Activated effector memory CD4-positive, alpha-beta T cell treated with anti-CD3 and anti-CD28 coated beads, Interleukin-2, amount 50 U/mL, for 16 hours (primary cell): ENCODE measurements at regions not wholly inside any gene's neighbourhood (a gene's known extent, or its start where the extent isn't known, plus 50 kb on each side); places are given as distances from the start of the nearest gene placed in this dataset.

Experiments
- DNase-seq: peaks from one replicate; pipeline ENCODE4 v3.0.0-alpha.2; 2020

DNA sequence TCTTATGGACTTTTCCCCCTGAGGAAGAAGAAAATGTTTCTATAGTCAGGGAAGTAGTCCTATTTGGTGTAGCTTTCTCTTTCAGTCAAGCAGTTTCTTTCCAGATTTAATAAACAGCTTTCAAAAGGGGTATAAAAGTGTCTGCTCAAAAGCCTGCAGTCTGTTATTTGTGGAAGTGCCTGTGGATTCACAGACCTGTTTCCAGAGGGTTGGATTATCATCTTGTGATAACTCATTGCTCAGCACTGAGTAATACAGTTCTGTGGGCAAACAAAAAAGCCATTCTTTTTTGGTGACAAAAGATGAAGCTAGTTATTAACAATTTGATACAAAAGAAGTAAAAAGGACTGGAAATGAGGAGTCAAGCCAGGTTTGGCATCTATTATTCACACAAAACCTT is 358.2 kb upstream of the ID4 start:
- DNase-seq = no peak

DNA sequence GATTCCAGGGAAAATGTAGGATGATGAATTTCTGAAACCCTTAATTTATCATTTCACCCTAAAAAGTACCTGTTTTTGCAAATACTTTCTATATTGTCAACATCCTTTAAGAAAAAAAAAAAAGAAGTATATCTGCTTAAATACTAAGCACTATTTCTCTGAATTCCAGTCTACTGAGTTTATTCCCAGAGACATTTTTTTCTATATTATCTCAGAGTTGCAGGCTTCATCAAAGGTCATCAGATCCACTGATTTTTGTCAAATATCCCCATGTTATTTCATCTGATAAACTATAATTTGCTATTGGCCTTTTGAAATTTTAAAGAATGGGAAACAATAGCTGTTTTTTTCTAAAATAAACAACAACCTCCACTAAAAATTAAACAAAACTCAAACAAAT is 357.6 kb upstream of the ID4 start:
- no peak for DNase-seq

DNA sequence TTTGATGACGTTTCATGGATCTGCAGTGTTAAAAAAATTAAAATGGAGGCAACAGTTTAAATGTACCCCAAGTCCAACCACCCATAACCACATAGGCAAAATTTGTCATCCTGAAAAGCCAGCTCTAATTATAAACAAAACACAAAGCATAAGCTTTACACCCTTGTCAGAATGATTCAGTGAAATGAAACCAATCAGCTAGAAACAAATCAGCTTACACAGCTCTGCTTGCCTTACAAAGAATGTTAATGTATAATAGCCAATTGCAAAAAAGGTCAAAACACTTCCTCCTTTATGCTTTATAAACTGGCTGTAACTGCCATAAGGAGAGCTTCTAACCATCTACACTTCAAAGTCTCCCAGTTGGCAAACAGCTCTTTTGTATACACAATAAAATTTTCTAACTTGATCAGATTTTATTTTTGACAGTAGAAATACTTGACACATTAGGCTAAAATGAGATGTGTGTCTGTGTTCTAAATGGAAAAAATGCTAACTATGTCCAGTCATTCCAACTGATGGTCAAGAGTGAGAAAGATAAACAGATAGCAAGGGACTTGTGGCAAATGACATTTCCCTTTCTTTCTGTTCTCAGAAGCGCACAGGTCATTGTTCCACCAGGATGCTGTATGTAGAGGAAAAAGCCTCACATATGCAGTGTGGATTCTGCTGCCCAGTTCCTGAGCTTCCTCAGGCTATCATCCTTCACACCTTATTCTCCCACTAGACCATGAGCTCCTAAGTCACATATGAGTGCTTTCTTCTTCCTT is 344.3 kb upstream of the ID4 start:
- no peak for DNase-seq

DNA sequence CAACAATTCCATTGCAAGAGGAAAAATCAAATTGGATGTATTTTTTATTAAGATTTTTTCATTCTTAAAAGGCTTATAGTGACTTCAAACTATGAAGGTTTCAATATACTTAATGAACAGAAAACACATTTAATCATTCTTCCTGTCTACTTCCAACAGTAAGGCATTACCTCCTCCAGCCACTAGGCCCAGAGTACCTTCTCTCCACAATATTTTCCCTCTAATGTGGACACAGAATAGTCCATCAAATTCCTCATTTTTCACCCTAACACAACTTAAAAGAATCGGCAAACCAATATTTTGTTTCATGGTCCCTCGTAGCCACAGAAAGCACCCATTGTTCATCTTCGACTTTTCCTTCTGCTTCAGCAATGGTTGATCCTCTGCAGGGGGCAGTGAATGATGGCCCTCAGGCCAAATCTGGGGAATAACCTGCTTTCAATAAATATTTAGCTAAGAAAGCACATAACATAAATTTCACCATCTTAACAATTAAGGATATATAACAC is 335.4 kb upstream of the ID4 start:
- DNase-seq = no peak

DNA sequence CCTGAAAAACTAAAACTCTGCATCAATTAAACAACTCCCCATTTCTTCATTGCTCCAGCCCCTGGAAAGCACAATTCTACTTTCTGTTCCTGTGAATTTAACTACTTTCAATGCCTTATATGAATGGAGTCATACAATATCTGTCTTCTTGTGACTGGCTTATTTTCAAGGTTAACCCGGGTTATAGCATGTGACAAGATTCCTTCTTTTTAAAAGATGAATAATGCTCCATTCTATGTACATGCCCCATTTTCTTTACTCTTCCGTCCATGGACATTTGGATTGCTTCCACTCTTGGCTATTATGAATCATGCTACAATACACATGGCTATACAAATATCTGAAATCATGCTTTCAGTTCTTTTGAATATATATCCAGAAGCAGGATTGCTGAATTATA is 334.9 kb upstream of the ID4 start:
- no peak for DNase-seq

DNA sequence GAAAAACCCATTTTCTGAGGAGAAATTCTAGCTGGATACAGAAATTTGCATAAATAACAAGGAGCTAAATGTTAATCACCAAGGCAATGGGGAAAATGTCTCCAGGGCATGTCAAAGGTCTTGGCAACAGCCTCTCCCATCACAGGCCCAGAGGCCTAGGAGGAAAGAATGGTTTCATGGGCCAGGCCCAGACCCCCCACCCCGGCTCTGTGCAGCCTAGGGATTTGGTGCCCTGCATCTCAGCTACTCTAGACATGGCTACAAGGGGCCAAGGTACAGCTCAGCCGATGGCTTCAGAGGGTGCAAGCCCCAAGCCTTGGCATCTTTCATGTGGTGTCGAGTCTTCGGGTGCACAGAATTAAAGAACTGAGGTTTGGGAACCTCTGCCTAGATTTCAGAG is 321.2 kb upstream of the ID4 start:
- DNase-seq = no peak

DNA sequence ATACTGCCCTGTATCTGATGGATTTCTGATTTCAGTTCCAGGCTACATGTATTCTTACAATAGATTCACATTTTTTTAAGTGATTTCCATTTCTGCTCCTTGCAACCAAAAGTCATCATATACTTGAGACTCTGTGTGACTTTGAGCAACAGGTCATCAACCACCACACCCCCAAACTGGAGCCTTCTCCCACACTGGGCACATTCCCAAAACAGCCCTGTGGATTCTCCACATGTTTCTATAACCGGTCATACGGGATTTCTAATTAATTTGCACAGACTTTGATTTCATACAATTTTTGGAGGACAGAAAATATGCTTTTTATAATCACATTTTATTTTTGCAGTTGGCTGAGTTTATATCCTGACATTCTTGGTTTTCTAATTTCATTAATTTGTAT is 317.2 kb upstream of the ID4 start:
- no peak for DNase-seq

DNA sequence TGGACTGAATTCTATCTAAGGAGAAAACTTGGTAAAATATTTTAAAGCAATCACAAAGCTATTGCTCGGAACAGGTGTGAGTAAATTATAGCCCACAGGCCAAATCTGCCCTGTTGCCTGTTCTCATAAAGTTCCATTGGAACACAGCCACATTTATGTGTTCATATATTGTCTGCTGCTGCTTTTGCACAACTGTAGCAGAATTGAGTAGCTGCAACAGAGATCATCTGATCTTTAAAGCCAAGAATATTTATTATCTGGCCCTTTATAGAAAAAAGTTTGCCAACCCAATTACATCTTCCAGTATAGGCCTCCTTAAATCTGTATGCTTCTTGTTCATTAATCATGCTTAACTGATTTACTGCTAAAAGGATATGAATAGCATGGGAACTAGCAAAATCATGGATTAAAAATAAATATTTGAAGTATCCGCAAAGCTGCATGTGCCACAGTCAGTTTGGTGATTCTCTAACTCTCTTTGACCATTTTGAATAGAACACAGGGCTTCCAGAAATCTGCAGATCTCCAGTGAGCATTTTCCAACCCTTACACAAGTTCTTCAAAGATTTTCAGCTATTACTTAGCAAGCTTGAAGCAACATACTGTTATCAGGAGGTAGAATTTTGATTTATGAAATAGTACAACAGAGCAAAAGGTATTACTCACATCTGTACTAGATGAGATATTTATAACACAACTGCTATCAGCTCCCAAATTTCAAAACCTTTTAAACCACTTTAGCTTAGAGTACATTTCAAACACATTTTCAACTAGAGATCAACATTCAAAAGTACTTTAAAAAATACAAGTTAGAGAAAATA is 312.6 kb upstream of the ID4 start:
- DNase-seq = no peak

DNA sequence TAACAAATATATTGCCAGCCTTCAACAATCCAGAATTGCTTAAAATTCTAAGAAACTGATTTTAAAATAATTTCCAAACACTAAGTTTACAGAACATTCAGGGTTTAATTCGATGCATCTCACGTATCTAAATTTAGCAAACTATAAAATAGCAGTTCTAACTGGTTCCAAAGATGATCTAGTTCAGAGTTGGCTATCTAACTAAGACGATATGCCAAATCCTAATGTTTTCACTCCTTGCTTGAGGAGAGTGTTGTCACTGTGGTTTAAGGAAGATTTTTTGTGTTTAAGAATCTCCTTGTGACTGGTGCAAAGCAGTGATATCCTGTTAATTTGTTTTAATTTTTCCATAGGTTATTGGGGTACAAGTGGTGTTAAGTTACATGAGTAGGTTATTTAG is 311.5 kb upstream of the ID4 start:
- no peak for DNase-seq

DNA sequence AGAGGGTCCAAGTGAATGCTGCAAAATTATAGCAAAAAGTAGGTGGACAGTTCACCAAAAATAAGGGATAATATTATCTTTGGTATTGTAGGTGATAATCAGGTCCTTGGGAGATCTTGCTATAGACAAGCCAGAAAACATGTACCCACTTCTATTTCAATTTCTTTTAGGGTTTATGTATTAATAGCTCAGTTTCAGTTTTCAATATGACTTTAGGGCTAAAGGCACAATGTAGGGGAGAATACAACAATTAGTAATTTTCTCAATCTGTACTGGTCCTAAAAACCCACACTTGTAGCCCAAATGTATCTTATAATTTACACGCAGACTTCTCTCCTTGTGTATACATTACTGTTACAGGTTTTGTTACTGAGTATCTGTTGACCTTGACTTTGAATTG is 307.0 kb upstream of the ID4 start:
- DNase-seq = no peak

DNA sequence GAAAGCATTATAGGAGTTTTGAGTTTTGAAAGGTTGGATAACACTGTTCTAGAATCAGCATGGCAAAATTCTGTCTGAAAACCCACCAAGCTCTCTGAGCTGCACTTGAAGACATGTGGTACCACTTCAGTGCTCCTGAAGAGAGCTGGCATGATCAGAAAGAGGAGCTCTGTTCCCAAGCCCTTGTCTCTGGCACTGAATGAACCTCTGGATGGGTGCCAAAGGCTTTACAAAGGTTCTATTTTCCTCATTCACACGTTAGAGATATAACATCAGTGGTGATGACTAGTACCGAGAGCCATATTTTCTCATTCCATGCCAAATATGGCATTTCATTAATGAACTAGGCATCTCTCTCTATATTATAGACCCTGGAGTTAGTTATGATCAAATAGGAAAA is 301.8 kb upstream of the ID4 start:
- no peak for DNase-seq

DNA sequence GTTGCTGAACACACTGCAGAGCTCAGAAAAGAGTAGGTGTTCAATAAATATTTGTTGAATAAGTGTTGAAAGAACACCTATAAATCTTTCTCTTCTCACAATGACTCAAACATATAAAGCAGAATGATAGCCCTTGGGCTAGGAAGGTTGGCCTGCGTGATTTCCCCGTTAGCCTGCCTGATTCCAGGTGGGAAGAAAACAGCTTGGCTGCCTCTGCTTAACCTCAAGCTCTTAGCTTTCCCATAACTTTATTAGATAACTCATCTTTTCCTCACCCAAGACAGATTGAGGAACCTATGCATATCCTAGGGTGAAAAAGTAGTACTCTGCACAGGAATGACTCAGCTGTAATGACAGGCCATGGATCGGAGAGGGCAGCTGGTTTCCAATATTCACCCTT is 300.3 kb upstream of the ID4 start:
- DNase-seq = no peak

DNA sequence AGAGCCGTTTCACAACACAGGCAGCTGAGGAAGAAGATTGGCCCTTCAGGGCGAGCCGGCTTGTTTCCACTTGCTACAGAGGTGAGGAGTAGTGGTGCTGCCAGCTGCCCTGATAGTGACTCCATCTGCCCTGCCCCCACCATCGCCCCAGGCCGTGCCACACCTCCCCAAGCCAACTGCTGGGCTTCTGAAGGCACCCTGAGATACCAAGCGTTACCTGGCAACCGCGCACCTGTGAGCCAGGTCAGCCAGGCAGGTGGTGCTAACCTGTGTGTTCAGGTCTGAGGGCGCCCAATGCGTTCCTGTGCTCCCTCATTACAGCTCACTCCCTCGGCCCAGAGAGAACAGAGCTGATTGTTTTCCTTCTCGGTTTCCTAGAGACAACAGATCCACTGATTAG is 299.1 kb upstream of the ID4 start:
- no peak for DNase-seq

DNA sequence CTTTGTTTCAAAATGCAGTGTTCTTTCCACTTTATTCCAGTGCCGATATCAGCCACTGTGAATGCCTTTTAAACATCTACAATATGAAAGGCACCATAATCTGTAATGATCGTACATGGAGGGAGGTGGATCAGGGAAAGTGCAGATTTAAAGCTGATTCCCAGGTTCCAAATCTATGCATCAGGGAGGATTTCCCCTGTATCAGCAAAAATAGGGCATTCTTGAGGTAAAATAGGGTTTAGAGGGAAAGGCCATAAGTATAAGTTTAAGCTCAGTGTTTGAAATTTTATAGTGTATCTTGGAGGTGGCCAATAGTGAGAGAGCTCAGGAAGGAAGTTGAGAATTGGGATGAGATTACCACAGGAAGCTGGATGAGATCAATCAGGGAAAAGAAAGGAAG is 289.7 kb upstream of the ID4 start:
- DNase-seq = no peak

DNA sequence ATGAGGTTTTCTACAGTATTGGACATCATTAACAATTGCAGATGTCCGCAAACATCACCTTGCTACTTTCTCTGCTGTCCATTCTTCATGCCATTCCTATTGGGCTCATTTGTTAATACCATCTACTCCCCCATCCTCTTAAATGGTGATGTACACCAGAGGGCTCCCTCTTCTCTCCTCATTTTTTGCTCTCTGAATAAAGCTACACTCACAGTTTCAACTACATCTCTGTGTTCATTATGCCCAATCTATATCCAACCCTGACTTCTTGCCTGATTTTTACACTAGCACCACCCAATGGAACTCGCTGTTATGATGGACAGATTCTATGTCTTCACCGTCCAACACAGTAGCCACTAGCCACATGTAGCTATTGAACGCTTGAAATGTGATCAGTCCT is 288.1 kb upstream of the ID4 start:
- no peak for DNase-seq

DNA sequence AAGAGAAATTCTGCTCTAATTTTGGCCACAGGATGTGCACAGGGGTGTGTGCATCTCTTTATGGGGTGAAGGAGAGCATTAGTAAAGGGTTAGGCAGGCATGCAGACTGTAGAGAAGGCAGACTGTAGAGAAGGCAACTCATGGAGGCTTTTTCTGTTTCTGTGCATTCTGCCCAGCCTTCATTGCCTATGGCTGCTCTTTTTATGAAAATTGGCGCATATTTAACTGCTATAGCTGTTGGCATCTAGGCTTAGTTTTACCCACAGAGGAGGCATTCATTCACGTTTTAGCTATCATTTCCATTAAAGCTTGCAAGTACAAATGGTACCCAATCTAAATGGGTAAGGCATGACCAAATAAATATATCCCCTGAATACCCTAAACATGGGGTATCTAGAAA is 286.8 kb upstream of the ID4 start:
- no peak for DNase-seq

DNA sequence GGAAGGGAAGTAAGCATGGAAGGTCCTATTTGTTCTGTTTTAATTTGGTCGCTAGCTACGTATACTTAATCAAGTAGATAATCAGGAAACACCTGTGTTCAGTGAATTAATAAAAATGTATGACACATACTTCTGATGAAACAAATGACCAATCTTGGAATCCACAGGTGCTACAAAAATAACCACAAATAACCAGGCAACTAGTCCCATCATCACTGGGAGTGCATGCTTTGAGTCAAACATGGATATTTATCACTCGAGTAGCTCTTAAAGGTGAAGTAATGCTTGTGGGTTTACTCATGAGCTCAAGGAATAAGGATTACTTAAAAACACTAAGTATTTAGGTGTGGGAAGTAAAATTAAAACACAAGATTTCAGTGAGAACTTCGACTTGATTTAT is 285.6 kb upstream of the ID4 start:
- no peak for DNase-seq

DNA sequence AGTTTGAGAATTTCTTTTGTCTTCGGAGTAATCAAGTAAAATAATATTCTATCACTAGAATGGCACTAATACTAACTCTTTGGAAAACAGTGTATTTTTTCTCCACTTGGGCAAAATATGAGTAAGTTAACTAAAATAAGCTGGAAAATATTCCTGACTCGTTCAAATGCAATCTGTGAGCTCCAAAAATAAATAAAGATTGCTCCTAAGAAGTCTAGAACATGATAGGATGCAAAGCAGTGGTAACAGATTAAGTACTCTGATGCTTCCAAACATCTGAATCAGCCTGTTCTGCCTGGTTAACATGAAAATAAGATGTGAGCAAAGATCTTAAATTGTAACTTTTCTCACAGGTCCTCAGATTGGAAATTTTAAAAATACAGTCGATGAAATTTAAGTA is 285.1 kb upstream of the ID4 start:
- no peak for DNase-seq

DNA sequence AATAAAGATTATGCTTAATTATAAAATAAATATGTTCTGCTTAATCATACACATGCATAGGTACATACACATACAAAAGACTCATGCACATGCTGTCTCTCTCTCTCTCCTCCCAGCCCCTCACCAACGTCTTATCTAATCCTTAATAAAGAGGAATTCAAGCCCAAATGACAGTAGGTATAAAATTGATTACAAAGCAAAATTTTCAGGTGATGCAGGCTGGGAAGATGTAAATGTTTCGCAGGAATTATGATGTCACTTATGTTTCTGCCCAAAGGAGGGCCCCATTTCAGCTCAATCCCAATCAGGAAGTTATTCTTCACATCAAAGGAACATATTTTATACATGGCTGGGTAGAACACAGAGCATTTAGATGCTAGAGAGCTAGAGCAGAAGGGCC is 284.6 kb upstream of the ID4 start:
- no peak for DNase-seq

DNA sequence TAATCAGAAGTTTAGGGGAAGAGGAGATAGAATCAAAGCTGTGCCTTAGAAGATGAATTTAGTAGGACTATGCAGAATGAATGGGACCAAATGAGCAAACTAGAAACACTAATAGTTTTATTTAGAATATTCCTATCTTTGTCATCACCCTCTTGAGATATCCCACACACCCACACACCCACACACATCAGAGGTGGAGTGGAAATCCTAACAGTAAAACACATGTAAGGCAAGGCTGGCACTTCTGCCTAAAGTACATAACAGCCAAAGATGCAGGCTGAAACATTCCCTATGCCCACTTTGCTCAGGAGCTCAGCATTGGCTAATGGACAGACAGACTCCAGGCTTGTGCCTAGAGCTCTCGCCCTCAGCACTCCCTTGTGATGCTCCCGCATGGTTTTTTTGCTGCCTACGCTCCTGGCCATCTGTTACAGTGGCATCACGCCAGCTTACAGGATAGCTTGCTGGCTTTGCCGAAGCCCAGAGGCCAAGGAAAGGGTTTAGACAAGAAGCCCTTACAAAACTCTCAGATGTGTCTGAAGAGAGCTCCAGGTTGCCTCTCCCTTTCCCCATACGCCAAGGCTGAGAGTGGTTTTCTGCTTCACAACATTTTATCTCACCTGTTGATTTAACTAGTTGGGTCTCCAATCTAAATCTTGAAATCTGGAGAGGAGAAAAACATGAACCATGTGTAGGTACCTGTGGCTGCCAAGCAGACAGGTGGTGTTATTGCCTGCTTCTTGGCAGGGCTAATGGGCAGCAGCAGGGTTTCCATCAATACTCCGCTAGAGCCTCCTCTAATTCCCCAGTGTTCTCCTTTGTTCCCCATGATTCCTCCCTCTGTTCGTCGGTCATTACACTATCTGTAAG is 282.6 kb upstream of the ID4 start:
- no peak for DNase-seq

DNA sequence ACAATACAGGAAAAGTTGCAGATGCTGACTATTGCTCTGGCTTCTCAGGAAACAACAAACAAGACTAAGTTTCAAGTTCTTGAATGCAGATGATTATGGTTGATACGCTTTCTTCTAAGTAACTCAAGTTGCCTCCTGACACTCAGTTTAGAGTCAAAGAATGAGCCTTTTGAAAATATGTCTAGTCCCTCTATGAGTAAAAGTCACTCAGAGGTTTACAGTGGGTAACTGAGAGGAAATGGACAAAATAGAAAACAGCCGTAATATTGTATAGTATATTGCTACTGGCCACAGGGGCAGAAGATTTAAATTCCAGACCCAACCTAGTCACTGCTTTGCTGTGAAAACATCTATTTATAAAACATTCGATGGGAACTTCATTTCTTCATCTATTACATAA is 280.0 kb upstream of the ID4 start:
- DNase-seq = no peak

DNA sequence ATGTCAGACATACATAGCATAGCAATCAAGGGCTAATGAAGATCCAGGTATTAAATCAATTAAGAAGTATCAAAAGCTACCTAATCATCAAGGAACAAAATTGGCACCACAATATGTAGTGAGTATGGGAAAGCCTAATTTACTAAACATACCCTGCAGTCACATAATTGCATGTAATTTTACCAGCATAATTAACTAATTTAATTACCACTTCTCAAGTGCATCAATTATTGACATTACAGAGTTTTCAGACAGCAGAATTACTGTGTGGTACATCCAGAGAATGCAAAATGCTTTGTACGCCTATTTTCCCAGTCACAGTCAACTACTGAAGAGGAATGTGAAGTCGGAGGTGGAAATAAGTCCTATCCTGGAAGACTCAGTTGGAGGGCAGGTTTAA is 279.0 kb upstream of the ID4 start:
- DNase-seq = no peak

DNA sequence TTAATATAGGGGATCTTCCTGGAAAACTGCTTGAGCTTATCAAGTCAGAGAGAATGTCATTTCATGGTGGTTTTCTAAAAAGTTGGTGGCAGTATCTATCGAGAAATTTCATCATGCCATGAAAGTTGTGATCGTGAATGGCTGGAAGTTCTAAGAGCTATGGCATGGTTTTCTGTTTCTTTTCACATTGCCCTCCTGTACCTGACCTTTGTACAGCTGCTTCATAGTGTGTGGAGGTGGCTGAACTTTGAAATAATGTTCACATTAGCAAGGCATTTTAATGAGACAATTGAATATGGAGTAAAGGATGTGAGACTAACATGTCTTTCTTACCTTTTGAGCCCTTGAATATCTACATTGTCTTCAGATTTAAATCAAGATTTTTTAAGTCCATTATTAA is 278.2 kb upstream of the ID4 start:
- DNase-seq = no peak

DNA sequence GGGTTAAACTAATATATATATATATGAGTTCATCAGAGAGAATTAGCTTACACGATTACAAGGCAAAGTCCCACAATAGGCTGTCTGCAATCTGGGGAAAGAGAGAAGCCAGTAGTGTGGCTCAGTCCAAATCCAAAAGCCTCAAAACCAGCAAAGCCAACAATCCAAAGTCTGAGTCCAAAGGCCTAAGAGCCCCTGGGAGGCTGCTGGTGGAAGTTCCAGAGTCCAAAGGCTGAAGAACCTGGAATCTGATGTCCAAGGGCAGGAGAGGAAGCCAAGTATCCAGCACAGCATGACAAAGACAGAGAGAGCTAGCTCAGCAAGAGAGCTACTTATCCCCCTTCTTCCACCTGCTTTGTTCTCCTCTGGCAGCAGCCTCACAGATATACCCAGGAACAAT is 274.7 kb upstream of the ID4 start:
- DNase-seq = no peak
